Caco-2 (cell line): ENCODE measurements at regions not wholly inside any gene's neighbourhood (a gene's known extent, or its start where the extent isn't known, plus 50 kb on each side); places are given as distances from the start of the nearest gene placed in this dataset.

Experiments used
- BruUV-seq: library from RNA; stranded (reverse); fragments of 400-500 nt; replicated peaks from 2 replicates; lab custom pipeline; 2021; lab: Mats Ljungman, UMichigan
- CTCF ChIA-PET: fragments of 300-600 bp; sonication (Branson Sonifier 250); formaldehyde crosslinking; loops from one replicate; lab custom pipeline; 2022; ENCODE audit warnings: antibody characterized with exemption; lab: Charles Lee
- POLR2A ChIA-PET: fragments of 300-600 bp; sonication (Branson Sonifier 250); formaldehyde crosslinking; loops from one replicate; lab custom pipeline; 2022; ENCODE audit warnings: antibody characterized with exemption; lab: Charles Lee
- DNase-seq, 2 experiments: peaks; one replicate each; pipeline versions ENCODE4 v3.0.0 to v3.0.0-alpha.2; 2020 to 2022
- H3K27me3 ChIP-seq: replicated peaks from 2 replicates; pipeline ENCODE4 v1.6.0; 2011; ENCODE audit warnings: low read length; ENCODE audit not compliant: control insufficient read depth, insufficient read depth
- H3K36me3 ChIP-seq: 2 replicates; pipeline ENCODE4 v1.5.1; 2011; ENCODE audit warnings: low read length; ENCODE audit not compliant: control insufficient read depth, insufficient read depth
- H3K4me1 ChIP-seq: fragments of 250-450 bp; sonication (Bioruptor Pico); 2 replicates; pipeline ENCODE4 v1.5.1; 2020; ENCODE audit warnings: mild to moderate bottlenecking
- H3K4me3 ChIP-seq: 2 replicates; pipeline ENCODE4 v1.5.1; 2011; ENCODE audit warnings: low read depth, mild to moderate bottlenecking, control low read depth, low read length
- H3K9me3 ChIP-seq: fragments of 250-450 bp; sonication (Bioruptor Pico); 2 replicates; pipeline ENCODE4 v1.5.1; 2020; ENCODE audit warnings: mild to moderate bottlenecking, moderate library complexity
- H3K27ac Mint-ChIP-seq: one replicate; pipeline ENCODE4 v1.8.0; 2022; ENCODE audit warnings: mixed read lengths; ENCODE audit not compliant: unreplicated experiment
- H3K27me3 Mint-ChIP-seq: one replicate; pipeline ENCODE4 v1.8.0; 2022; ENCODE audit warnings: mixed read lengths; ENCODE audit not compliant: insufficient read depth, unreplicated experiment
- H3K36me3 Mint-ChIP-seq: one replicate; pipeline ENCODE4 v1.8.0; 2022; ENCODE audit warnings: mild to moderate bottlenecking, mixed read lengths; ENCODE audit not compliant: insufficient read depth, unreplicated experiment
- H3K4me1 Mint-ChIP-seq: one replicate; pipeline ENCODE4 v1.8.0; 2022; ENCODE audit warnings: low read depth, mixed read lengths; ENCODE audit not compliant: unreplicated experiment
- H3K4me3 Mint-ChIP-seq: one replicate; pipeline ENCODE4 v1.8.0; 2022; ENCODE audit warnings: mild to moderate bottlenecking, moderate library complexity, mixed read lengths; ENCODE audit not compliant: unreplicated experiment
- H3K9me3 Mint-ChIP-seq: one replicate; pipeline ENCODE4 v1.8.0; 2022; ENCODE audit warnings: mixed read lengths; ENCODE audit not compliant: unreplicated experiment
- intact Hi-C: fragments of 100-400 bp; cut with micrococcal nuclease; formaldehyde crosslinking; loops from one replicate; pipeline ENCODE4 v1.10.0; 2022; ENCODE audit not compliant: unreplicated experiment
- TF ChIP-seq, protein P1 (sequence below), 2 experiments: fragments of 200-600 bp in 1 of 2; IDR thresholded peaks; 1 replicate in 1 of 2; 2 replicates in 1 of 2; pipeline versions ENCODE4 v1.5.1 to v1.8.0; 2011 to 2022; ENCODE audit warnings: antibody characterized with exemption in 1 of 2, control low read depth in 1 of 2, inconsistent platforms in 1 of 2, low read depth in 1 of 2, low read length in 1 of 2, mild to moderate bottlenecking in 1 of 2, moderate library complexity in 1 of 2; ENCODE audit not compliant: insufficient read depth in 1 of 2, severe bottlenecking in 1 of 2, unreplicated experiment in 1 of 2

DNA sequence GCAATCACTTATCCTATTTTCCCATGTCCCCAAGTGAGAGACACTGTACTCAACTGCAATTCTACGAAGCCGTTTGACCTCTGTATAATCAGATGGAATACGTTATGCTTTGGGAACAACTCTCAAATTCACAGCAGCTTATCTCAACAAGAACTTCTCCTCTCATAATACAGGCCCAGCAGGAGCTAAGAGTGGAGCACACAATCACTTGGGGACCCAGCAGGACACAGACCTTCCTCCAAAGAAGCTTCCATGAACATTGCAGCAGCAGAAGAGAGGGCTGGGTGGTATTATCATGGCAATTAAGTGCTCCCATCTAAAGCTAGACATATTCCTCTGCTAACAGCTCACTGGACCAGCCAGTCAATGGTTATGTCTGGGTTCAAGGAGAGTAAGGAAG is 428.3 kb upstream of the MIR17HG start:
- DNase-seq: no peak
- H3K9me3 ChIP-seq: no peaks in the 10 kb centered on the region
- no peak overlapping the region for H3K4me3 ChIP-seq
- intact Hi-C loops: no loop called here
- POLR2A ChIA-PET: no interaction called here
- CTCF ChIA-PET: no interaction called here
- Mint-ChIP-seq H3K4me1 (no peaks in the 10 kb centered on the region), H3K36me3 (no peaks in the 10 kb centered on the region), H3K4me3 (no peak overlapping the region), H3K9me3 (no peaks in the 10 kb centered on the region), H3K27me3 (peaks cover 12% of the 10 kb centered on the region), H3K27ac (no peak overlapping the region)
- H3K4me1 ChIP-seq: no peaks in the 10 kb centered on the region
- no peaks in the 10 kb centered on the region for H3K36me3 ChIP-seq
- TF ChIP-seq, protein P1, sequence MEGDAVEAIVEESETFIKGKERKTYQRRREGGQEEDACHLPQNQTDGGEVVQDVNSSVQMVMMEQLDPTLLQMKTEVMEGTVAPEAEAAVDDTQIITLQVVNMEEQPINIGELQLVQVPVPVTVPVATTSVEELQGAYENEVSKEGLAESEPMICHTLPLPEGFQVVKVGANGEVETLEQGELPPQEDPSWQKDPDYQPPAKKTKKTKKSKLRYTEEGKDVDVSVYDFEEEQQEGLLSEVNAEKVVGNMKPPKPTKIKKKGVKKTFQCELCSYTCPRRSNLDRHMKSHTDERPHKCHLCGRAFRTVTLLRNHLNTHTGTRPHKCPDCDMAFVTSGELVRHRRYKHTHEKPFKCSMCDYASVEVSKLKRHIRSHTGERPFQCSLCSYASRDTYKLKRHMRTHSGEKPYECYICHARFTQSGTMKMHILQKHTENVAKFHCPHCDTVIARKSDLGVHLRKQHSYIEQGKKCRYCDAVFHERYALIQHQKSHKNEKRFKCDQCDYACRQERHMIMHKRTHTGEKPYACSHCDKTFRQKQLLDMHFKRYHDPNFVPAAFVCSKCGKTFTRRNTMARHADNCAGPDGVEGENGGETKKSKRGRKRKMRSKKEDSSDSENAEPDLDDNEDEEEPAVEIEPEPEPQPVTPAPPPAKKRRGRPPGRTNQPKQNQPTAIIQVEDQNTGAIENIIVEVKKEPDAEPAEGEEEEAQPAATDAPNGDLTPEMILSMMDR (IDR thresholded peaks at IDR 0.05; ENCODE audit: insufficient read depth in 1 of 2, low read depth in 1 of 2, low read length in 1 of 2, severe bottlenecking in 1 of 2, unreplicated experiment in 1 of 2): no peak
- H3K27me3 ChIP-seq: no peaks in the 10 kb centered on the region
- no TSS peak for BruUV-seq

DNA sequence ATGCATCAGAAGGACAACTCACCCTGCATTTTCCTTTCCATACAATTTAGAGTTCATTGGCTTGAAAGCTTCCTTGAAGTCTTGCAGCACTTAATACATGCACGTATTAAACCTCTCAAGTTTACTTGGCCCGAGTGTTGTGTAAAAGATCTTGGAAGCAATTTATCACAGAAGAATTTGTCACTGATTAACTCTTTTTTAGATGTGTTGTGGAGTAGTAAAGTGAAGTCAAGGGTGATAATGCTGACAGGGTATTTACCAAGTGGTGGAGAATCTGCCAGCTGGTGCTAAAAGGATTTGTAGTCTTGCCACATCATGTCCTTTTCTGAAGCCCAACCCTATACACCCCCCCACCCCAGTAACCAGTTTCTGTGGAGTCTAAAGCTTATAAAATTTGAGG is 421.0 kb upstream of the MIR17HG start:
- Mint-ChIP-seq H3K9me3 (no peaks in the 10 kb centered on the region), H3K4me1 (no peaks in the 10 kb centered on the region), H3K36me3 (no peaks in the 10 kb centered on the region), H3K4me3 (no peak overlapping the region), H3K27ac (no peak overlapping the region), H3K27me3 (no peaks in the 10 kb centered on the region)
- ChIA-PET POLR2A (no interaction called here), CTCF (interaction anchor here (1.2 kb wide), 1 partner anchor 59 kb away, joined by 5 read pairs; no protein-coding TSS in a partner anchor)
- Histone ChIP-seq H3K4me1 (peaks cover 4% of the 10 kb centered on the region; the same call in 1 of the 2 replicates), H3K27me3 (no peaks in the 10 kb centered on the region), H3K4me3 (no peak overlapping the region), H3K9me3 (peaks cover 3% of the 10 kb centered on the region; the same call in 1 of the 2 replicates), H3K36me3 (no peaks in the 10 kb centered on the region)
- BruUV-seq: no TSS peak
- TF ChIP-seq, protein P1 (IDR thresholded peaks at IDR 0.05; ENCODE audit: insufficient read depth in 1 of 2, low read depth in 1 of 2, low read length in 1 of 2, severe bottlenecking in 1 of 2, unreplicated experiment in 1 of 2): no peak
- intact Hi-C loops: no loop called here
- DNase-seq: no peak

DNA sequence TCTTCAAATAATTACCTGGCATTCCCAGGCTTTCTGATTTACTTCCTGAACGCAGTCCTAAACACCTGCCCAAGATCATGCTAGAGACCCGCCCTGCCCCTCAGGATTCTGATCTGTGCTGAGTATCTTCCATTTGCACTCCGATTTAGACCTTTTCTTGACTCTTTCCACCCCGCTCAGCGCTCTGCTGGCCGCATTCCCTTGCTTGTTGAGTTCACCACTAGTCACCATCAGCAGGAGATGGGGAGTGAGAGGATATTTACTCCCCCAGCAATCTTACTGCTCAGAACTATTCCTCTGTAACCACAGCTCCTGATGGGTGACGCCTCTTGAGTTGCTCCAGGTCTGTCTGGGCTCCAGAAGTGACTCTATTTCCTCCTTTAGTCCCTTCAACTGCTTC is 419.4 kb upstream of the MIR17HG start:
- Mint-ChIP-seq H3K36me3 (no peaks in the 10 kb centered on the region), H3K27me3 (no peaks in the 10 kb centered on the region), H3K4me3 (no peak overlapping the region), H3K4me1 (no peaks in the 10 kb centered on the region), H3K27ac (no peak overlapping the region), H3K9me3 (no peaks in the 10 kb centered on the region)
- DNase-seq: no peak
- ChIA-PET POLR2A (no interaction called here), CTCF (no interaction called here)
- Histone ChIP-seq H3K9me3 (peaks cover 3% of the 10 kb centered on the region; the same call in 1 of the 2 replicates), H3K4me3 (no peak overlapping the region), H3K4me1 (peaks cover 4% of the 10 kb centered on the region; the same call in 1 of the 2 replicates), H3K27me3 (no peaks in the 10 kb centered on the region), H3K36me3 (no peaks in the 10 kb centered on the region)
- intact Hi-C loops: no loop called here
- TF ChIP-seq, protein P1 (IDR thresholded peaks at IDR 0.05; ENCODE audit: insufficient read depth in 1 of 2, low read depth in 1 of 2, low read length in 1 of 2, severe bottlenecking in 1 of 2, unreplicated experiment in 1 of 2): no peak
- BruUV-seq: no TSS peak
